HL-60/S4 treated with phorbol 12-myristate 13-acetate at 8.2 ng/mL for 4 days and 3 days (cell line): ENCODE measurements at regions not wholly inside any gene's neighbourhood (a gene's known extent, or its start where the extent isn't known, plus 50 kb on each side); places are given as distances from the start of the nearest gene placed in this dataset.
"Not testable (repeated sequence)": the region's sequence is repeated elsewhere in the genome, so short reads cannot be mapped to it uniquely, and the experiment has no call there.

ENCODE experiments used
- in situ Hi-C: fragments of 300-500 bp; cut with MboI; formaldehyde crosslinking; loops from 2 replicates; pipeline ENCODE4 v1.15.0; 2022; ENCODE audit warnings: low sequenced_read_pairs

DNA sequence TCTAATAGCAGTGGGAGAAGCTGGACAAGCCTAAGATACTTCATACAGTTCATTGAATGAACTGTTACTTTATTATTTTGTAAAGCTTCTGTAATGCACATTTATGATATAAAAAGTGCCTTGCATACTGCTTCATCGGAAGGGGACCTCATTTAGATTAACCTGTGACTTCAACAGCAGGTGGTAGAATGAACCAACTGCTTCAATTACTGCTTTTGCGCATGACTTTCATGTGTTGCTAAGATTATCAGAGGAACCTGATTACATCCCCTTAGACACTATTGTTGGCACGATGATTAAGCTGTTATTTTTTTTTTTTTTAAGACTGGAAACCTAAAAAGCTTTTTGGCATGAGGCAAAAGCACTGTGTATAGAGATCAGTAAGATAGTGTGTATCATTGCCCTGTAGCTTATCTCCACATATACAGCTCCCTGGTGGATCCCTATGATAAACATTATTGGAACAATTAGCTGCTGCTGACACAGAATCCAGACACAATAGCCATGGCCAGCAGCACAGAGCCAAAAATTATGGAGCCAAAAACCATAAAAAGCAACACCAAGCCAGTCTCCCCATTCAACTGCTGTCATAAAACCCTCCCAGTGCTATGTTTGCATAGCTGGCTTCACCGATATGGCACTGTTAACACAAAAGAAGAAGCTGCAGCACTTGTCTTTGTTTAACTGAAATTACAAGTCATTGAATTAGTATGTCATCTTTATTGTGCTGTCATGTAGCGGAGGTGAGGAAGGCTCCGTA is 731.6 kb upstream of the MMS22L start:
- in situ Hi-C loops: no loop called here

DNA sequence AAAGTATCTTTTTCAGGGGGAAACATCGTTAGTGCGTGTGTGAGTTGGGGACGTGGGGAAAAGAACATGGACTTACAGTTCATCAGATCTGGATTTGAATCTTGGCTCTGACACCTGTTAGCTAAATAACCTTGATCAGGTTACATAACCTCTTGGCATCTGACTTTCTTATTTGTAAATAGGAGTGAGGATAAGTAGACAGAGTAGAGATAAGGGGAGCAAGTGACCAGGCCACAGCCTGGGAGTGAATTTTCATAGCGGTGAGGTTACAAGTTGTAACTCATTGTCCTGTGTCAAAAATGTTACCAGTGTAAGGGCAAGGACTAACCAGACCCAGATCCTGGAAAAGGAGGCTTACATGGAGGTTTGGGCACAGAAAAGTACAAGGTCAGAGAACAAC is 733.5 kb upstream of the MMS22L start:
- in situ Hi-C loops: no loop called here

GRCh38 chr6:98020222-98020621 is 737.2 kb upstream of the MMS22L start:
- in situ Hi-C loops: no loop called here

GRCh38 chr6:98024359-98024758 is 741.3 kb upstream of the MMS22L start:
- in situ Hi-C loops: no loop called here

DNA sequence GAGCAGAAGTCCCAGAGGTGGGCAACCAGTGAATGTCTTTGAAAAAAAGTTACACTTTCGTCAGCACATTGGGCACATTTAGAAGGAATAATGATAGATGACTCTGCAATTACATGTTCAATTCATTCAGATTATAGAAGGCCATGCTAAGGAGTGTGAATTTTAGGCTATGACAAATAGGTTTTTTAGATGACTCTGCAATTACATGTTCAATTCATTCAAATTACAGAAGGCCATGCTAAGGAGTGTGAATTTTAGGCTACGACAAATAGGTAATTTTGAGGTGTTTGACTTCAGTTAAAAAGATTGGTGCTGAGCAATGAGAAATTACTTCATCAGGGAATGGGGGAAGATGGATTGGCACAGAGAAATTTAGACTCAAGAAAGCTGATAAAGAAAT is 744.9 kb upstream of the MMS22L start:
- in situ Hi-C loops: no loop called here

DNA sequence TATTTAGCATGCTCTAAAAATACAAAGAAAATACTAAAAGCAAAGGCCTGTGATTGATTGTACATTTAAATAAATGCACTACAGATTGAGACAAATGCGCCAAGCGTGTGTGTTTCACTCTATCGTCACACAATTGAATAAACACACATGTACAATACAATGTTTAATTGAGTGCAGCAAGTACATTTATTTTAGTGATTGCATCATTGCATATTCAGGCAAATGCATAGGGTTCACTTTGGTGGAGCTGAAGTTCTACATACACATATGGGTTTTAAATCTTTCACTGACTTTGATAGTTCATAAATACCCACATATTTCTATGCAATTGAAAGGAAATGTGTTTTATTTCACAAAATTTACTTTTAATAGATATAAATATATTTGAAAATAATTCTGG is 750.6 kb upstream of the MMS22L start:
- in situ Hi-C loops: no loop called here

GRCh38 chr6:98036344-98036923 is 753.4 kb upstream of the MMS22L start:
- in situ Hi-C loops: no loop called here

DNA sequence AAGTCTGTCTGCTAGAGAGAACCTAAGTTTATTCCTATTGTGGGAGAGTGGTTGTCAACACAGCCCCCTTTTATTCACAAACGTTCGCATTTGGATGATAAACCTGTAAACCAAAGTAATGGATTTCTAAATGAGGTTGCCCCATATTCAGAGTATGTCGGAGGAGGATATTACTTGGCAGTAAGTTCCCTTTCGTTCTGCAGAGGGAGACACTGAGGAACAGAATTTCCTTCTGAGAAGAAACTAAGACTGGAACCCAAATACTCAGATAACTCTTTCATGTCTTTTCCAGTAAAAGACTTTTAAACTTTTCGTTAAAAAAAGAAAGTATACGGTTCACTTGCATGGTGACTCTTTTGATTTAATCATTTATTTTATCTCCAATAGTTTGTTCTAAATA is 754.6 kb upstream of the MMS22L start:
- in situ Hi-C loops: no loop called here

GRCh38 chr6:98039443-98039842 is 756.4 kb upstream of the MMS22L start:
- in situ Hi-C loops: no loop called here

- in situ Hi-C loops: no loop called here
Measured at GRCh38 chr6:98039904-98040607, 757.0 kb upstream of the MMS22L start.

DNA sequence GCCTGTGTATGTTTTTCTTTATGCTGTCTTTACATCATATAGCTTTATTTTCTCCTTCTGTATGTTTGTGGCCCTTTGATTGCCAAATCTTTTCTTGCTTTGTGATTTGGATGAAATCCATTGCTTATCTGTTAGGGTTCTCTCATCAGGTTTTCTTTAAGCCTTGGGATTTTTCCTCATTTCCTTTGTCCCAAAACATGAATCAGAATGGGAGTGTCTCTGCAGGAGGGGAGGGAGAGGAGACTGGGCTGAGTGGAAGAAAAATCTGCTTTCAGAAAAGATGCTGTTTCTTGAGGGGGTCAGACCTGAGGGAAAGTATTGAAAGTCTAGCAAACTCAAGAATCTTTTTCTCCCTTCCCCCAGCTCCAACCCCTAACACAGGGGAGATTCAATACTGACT is 758.0 kb upstream of the MMS22L start:
- in situ Hi-C loops: no loop called here

GRCh38 chr6:98041921-98042320 is 758.9 kb upstream of the MMS22L start:
- in situ Hi-C loops: no loop called here

GRCh38 chr6:98044151-98044561 is 761.1 kb upstream of the MMS22L start:
- in situ Hi-C loops: no loop called here

DNA sequence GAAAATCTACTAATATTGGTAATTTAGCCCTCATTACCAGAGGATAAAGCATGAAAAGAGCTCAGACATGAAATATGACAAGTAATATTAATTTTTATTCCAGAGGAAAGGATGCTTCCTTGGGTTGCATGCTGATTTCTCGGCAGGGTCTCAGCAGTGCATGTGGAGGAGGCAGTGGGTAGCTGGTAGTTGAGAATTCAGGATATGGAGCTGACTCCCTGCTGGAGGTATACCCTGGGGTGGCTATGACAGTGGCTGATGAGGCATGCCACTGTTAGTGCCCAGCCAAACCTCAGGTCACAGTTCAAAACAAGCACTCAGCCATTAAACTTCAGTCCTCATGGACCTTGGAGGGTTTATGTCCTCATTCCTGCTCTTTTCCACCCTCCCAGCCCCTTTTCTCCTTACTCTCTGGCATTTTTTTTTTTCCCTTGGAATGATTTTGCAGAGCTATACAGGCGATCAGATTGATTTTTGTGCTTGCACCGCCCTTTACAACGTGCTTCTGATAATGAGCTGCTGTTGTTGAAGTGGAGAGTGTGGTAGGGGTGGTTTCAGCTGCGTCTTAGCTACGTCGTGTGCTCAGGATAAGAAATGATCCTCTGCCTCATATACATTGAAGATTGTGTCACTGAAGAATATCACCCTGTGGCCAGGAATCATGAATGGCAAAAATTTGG is 761.9 kb upstream of the MMS22L start:
- in situ Hi-C loops: no loop called here

GRCh38 chr6:98047164-98047563 is 764.1 kb upstream of the MMS22L start:
- in situ Hi-C loops: no loop called here

DNA sequence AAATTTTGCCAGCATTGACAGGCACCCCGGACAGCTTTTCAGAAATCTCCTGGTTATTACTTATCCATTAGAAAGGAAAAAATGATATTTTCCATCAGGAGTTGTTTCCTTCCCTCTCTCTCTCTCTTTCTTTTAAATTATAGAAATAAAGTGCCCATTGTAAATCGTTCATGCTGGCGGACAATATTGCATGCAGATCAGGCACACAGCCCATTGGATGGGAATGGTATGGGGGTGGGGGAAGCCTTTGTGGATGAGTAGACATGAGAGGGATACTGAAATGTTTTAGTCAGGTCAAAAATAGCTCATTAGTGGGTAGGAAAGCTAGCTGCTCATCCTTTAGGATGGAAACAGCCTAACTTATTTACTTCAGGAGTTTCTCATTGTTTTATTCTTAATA is 764.9 kb upstream of the MMS22L start:
- in situ Hi-C loops: no loop called here

DNA sequence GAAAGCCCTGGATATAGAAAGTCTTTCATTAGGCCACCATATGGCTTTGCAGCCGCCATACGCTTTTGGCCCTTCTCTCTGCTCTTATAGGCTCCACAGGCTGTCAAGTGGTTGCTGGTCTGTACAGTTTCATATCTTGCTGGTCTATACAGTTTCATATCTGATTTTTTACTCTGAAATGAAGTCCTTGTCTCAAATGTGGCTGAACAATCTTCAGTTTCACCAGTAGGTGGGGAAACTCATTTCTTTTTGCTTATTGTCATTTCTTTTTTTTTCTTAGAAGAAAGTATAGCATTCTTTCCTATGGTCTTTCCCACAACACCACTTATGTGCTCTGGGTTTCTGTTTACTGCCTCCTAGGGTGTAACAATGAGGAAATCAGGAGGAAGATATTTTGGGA is 771.4 kb upstream of the MMS22L start:
- in situ Hi-C loops: no loop called here

DNA sequence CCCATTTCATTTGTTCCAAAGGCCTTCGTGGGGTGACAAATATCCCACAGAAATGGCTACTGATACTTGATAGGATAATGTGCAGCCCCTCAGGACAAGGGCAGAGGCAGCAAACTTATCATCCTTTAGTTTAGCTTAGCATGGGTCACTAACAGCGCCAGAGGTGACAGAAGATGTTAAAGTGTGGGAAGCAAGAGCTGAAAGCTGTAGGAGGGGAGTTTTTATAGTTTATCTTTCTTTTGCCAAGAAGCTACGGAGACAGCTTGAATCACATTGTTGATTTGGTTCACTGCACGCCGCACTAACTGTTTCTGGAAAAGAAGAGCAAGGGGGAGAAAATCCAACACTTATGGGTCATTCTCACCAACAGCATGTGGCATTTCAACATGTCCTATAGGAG is 773.9 kb upstream of the MMS22L start:
- in situ Hi-C loops: no loop called here

DNA sequence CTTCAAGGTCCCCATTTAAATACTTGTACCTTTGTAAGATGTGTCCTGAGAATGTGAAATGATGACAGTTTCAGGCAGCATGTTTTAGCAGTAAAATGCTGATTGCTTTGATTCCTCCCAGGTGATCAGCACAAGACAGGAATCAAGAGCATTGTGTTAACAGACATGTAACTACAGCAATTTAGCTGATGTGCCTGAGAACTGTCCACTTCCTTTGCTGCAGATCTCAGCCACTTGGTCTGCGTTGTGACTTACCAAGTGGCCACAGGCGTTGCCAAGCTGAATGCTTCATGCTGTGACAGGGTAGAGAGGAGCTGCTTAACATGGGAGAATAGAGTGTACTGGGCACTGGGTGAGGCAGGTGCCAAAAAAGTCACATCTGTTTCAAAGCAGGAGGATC is 767.0 kb upstream of the POU3F2 start:
- in situ Hi-C loops: no loop called here

- in situ Hi-C loops: not testable (repeated sequence)
Measured at GRCh38 chr6:98088537-98088936, 745.8 kb upstream of the POU3F2 start.

DNA sequence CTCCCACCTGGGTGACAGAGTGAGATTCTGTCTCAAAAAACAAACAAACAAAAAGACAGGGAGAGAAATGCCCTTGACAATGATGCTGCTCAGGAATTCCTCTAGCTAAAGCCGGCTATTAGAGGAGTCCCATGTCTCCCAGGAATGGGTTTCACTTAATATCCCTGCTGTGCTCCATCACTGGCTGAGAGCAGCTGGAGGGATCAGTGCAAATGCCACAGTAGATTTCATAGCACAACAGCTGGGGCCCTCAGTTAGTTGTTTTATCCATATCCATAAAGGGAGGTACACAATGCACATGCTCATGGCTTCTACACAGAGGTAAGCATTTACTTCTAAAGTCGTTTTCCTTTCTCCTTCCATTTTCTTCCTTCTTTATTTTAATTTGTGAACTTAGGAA is 742.0 kb upstream of the POU3F2 start:
- in situ Hi-C loops: no loop called here

DNA sequence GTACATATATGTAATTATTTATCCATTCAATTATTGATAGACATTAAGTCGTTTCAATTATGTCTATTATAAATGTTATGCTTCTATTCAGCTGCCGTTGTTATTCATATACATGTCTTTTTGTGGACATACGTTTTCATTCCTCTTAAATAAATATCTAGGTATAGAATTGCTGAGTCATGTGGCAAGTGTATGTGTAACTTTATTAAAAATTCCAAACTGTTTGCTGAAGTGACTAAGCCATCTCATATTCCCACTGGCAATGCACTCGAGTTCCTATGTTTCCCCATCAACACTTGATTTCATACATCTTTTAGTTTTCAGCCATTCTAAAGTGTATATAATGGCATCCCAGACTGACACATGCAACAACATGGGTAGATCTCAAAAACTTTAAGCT is 739.7 kb upstream of the POU3F2 start:
- in situ Hi-C loops: no loop called here
